Stomach (tissue), 4 donors: ENCODE measurements at regions not wholly inside any gene's neighbourhood (a gene's known extent, or its start where the extent isn't known, plus 50 kb on each side); places are given as distances from the start of the nearest gene placed in this dataset.
"Not testable (repeated sequence)": the region's sequence is repeated elsewhere in the genome, so short reads cannot be mapped to it uniquely, and the experiment has no call there.

ENCODE experiments used
- POLR2A ChIP-seq, 4 donors: fragments of 450-650 bp; IDR thresholded peaks; one replicate each; pipeline ENCODE4 v1.6.1; 2016; ENCODE audit warnings: antibody characterized with exemption in 4 of 4, control low read depth in 2 of 4, mild to moderate bottlenecking in 1 of 4, moderate library complexity in 1 of 4
- POLR2AphosphoS5 ChIP-seq, 3 donors: sonication (generic); formaldehyde crosslinking; IDR thresholded peaks; one replicate each; pipeline ENCODE4 v1.6.1; 2016; ENCODE audit warnings: antibody characterized with exemption in 3 of 3
- TF ChIP-seq, protein P1 (sequence below), 7 experiments: fragments of 450-650 bp in 4 of 7; fragments of 200-600 bp in 3 of 7; sonication (generic) in 3 of 7; IDR thresholded peaks; one replicate each; pipeline ENCODE4 v1.5.1; 2016 to 2019; ENCODE audit warnings: antibody characterized with exemption in 7 of 7, control low read depth in 2 of 7, mild to moderate bottlenecking in 1 of 7

GRCh38 chr5:176083717-176084116 is 115.6 kb upstream of the THOC3 start:
- TF ChIP-seq, protein P1, sequence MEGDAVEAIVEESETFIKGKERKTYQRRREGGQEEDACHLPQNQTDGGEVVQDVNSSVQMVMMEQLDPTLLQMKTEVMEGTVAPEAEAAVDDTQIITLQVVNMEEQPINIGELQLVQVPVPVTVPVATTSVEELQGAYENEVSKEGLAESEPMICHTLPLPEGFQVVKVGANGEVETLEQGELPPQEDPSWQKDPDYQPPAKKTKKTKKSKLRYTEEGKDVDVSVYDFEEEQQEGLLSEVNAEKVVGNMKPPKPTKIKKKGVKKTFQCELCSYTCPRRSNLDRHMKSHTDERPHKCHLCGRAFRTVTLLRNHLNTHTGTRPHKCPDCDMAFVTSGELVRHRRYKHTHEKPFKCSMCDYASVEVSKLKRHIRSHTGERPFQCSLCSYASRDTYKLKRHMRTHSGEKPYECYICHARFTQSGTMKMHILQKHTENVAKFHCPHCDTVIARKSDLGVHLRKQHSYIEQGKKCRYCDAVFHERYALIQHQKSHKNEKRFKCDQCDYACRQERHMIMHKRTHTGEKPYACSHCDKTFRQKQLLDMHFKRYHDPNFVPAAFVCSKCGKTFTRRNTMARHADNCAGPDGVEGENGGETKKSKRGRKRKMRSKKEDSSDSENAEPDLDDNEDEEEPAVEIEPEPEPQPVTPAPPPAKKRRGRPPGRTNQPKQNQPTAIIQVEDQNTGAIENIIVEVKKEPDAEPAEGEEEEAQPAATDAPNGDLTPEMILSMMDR (IDR thresholded peaks at IDR 0.05) = not testable (repeated sequence)
- not testable (repeated sequence) for TF ChIP-seq POLR2A, POLR2AphosphoS5 (IDR thresholded peaks at IDR 0.05)
